DND-41 (cell line): ENCODE measurements at regions not wholly inside any gene's neighbourhood (a gene's known extent, or its start where the extent isn't known, plus 50 kb on each side); places are given as distances from the start of the nearest gene placed in this dataset.

Experiments used
- ATAC-seq: fragments of 200-7000 bp; cut with Tn5 transposase; 3 replicates; pipeline ENCODE4 v1.9.1; 2021; ENCODE audit warnings: low read depth; ENCODE audit not compliant: insufficient read depth
- DNase-seq: peaks from one replicate; pipeline ENCODE4 v3.0.0-alpha.2; 2020
- H2AFZ ChIP-seq: 2 replicates; pipeline ENCODE4 v1.6.0; 2012; ENCODE audit warnings: low read depth, low read length
- H3K27ac ChIP-seq: 2 replicates; pipeline ENCODE4 v1.5.1; 2012; ENCODE audit warnings: low read length, inconsistent platforms
- H3K27me3 ChIP-seq: fragments of 200-600 bp; sonication (generic); 2 replicates; pipeline ENCODE4 v1.6.0; 2012; ENCODE audit warnings: low read length, mild to moderate bottlenecking, inconsistent platforms; ENCODE audit not compliant: insufficient read depth, poor library complexity
- H3K36me3 ChIP-seq: 2 replicates; pipeline ENCODE4 v1.5.1; 2012; ENCODE audit warnings: low read length, inconsistent platforms; ENCODE audit not compliant: insufficient read depth
- H3K4me1 ChIP-seq: 2 replicates; pipeline ENCODE4 v1.5.1; 2012; ENCODE audit warnings: mild to moderate bottlenecking, low read length; ENCODE audit not compliant: insufficient read depth
- H3K4me2 ChIP-seq: 2 replicates; pipeline ENCODE4 v1.6.0; 2012; ENCODE audit warnings: mild to moderate bottlenecking, moderate library complexity, low read length, inconsistent platforms; ENCODE audit not compliant: insufficient read depth
- H3K4me3 ChIP-seq, 2 experiments: fragments of 200-600 bp in 1 of 2; shearing (Covaris generic) in 1 of 2; 2 replicates each; pipeline ENCODE4 v1.5.1; 2012 to 2016; ENCODE audit warnings: inconsistent platforms in 2 of 2, low read length in 2 of 2, mild to moderate bottlenecking in 2 of 2, low read depth in 1 of 2, moderate library complexity in 1 of 2
- H3K79me2 ChIP-seq: 2 replicates; pipeline ENCODE4 v1.6.0; 2012; ENCODE audit warnings: low read length, inconsistent platforms; ENCODE audit not compliant: insufficient read depth
- H3K9ac ChIP-seq: 2 replicates; pipeline ENCODE4 v1.6.0; 2012; ENCODE audit warnings: low read depth, mild to moderate bottlenecking, inconsistent platforms, low read length, moderate library complexity
- H3K9me3 ChIP-seq: 2 replicates; pipeline ENCODE4 v1.5.1; 2012; ENCODE audit warnings: low read length, moderate library complexity, mild to moderate bottlenecking, inconsistent platforms; ENCODE audit not compliant: insufficient read depth, severe bottlenecking
- H4K20me1 ChIP-seq: 2 replicates; pipeline ENCODE4 v1.6.0; 2012; ENCODE audit warnings: low read length; ENCODE audit not compliant: insufficient read depth
- EZH2 ChIP-seq: IDR thresholded peaks from 3 replicates; pipeline ENCODE4 v1.6.1; 2012; ENCODE audit warnings: borderline replicate concordance, low read depth, mild to moderate bottlenecking, moderate library complexity, low read length, inconsistent platforms; ENCODE audit not compliant: severe bottlenecking
- TF ChIP-seq, protein P1 (sequence below): IDR thresholded peaks from 2 replicates; pipeline ENCODE4 v1.5.1; 2012; ENCODE audit warnings: borderline replicate concordance, low read length, moderate library complexity, mild to moderate bottlenecking; ENCODE audit not compliant: poor library complexity, severe bottlenecking; ENCODE audit errors: extremely low read depth

DNA sequence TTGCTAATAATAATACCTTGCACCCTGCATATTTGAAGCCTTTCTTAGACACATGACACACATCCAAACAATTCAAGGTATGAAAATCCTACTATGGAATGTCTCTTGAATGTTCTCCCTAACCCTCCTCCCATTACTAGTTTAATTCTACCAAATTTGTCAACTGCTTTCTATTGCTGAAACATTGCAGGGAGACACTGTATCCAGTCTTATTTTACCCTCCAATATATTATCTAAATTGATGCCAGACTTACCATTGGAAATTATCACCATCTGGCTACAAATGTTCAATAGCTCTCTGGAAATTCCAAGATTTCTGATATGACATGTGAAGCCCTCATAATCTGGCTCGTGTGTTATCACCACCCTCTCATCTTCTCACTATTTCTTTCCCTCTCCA is 1027.3 kb upstream of the CITED2 start:
- TF ChIP-seq EZH2, result no peak
- TF ChIP-seq, protein P1, sequence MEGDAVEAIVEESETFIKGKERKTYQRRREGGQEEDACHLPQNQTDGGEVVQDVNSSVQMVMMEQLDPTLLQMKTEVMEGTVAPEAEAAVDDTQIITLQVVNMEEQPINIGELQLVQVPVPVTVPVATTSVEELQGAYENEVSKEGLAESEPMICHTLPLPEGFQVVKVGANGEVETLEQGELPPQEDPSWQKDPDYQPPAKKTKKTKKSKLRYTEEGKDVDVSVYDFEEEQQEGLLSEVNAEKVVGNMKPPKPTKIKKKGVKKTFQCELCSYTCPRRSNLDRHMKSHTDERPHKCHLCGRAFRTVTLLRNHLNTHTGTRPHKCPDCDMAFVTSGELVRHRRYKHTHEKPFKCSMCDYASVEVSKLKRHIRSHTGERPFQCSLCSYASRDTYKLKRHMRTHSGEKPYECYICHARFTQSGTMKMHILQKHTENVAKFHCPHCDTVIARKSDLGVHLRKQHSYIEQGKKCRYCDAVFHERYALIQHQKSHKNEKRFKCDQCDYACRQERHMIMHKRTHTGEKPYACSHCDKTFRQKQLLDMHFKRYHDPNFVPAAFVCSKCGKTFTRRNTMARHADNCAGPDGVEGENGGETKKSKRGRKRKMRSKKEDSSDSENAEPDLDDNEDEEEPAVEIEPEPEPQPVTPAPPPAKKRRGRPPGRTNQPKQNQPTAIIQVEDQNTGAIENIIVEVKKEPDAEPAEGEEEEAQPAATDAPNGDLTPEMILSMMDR, result no peak
- Histone ChIP-seq H3K36me3 (no peaks in the 10 kb centered on the region), H2AFZ (no peak overlapping the region), H3K4me1 (no peaks in the 10 kb centered on the region), H3K79me2 (no peaks in the 10 kb centered on the region), H3K4me2 (no peak overlapping the region), H3K27ac (no peak overlapping the region), H3K9me3 (no peaks in the 10 kb centered on the region), H3K9ac (no peak overlapping the region), H3K27me3 (no peaks in the 10 kb centered on the region), H4K20me1 (no peaks in the 10 kb centered on the region), H3K4me3 (no peak overlapping the region)
- DNase-seq, result no peak
- no peak for ATAC-seq

DNA sequence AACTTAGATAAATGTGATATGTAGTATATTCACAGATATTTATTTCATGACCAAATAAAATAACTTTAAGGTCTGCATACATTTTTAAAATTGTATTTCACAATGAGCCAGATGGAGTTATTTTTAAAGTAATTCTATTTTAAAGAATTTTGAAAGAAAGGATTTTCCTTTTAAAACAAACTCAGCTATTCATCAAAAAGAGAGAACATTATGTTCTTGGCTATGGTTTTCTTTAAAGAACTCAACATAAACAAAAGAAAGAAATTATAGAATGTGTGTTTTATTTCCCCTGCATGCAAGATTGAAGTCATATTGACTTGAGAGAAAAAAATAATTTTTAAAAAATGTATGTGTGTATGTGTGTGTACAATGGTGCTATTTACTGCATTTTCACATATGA is 1023.6 kb upstream of the CITED2 start:
- ATAC-seq, result no peak

DNA sequence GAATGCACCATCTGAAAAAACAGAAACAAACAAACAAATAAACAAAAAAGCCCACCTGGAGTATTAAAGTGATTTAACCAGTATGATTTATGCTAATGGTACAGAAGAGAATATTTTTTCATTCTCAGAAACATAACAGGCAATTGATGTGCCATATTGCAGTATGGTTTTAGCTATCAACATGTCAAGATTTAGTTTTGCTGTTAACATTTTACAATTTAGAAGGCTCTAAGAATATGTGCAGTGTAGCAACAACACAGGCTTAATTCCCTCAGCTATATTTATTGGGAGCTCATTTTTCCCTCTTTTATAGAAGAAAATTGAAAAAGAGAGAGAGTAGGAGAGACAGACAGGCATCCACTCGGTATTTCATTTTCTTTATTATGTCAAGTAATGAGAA is 1022.7 kb upstream of the CITED2 start:
- DNase-seq (no peak), ATAC-seq (no peak)
- no peaks in the 10 kb centered on the region for H3K79me2 ChIP-seq
- H3K9ac ChIP-seq, result no peak overlapping the region
- no peak overlapping the region for H3K4me2 ChIP-seq
- no peaks in the 10 kb centered on the region for H3K27me3 ChIP-seq
- H3K27ac ChIP-seq, result no peak overlapping the region
- no peak overlapping the region for H3K4me3 ChIP-seq
- H3K9me3 ChIP-seq, result no peaks in the 10 kb centered on the region
- H3K4me1 ChIP-seq, result no peaks in the 10 kb centered on the region
- no peaks in the 10 kb centered on the region for H4K20me1 ChIP-seq
- H3K36me3 ChIP-seq, result no peaks in the 10 kb centered on the region
- TF ChIP-seq, protein P1, result no peak
- H2AFZ ChIP-seq, result no peak overlapping the region

More for the DNA sequence above, 1023.6 kb upstream of the CITED2 start:
- H3K4me1 ChIP-seq, result no peaks in the 10 kb centered on the region
- no peak overlapping the region for H3K27ac ChIP-seq
- no peaks in the 10 kb centered on the region for H4K20me1 ChIP-seq
- no peak overlapping the region for H3K9ac ChIP-seq
- H2AFZ ChIP-seq, result no peak overlapping the region
- no peak overlapping the region for H3K4me2 ChIP-seq
- no peaks in the 10 kb centered on the region for H3K36me3 ChIP-seq
- H3K27me3 ChIP-seq, result no peaks in the 10 kb centered on the region
- TF ChIP-seq, protein P1, result no peak
- TF ChIP-seq EZH2, result no peak
- no peaks in the 10 kb centered on the region for H3K9me3 ChIP-seq
- H3K79me2 ChIP-seq, result no peaks in the 10 kb centered on the region
- no peak overlapping the region for H3K4me3 ChIP-seq
- no peak for DNase-seq
